Neural progenitor cell (in vitro differentiated cells): ENCODE measurements at regions not wholly inside any gene's neighbourhood (a gene's known extent, or its start where the extent isn't known, plus 50 kb on each side); places are given as distances from the start of the nearest gene placed in this dataset.

ENCODE experiments used
- DNase-seq: peaks from one replicate; pipeline ENCODE4 v3.0.0-alpha.2; 2016; ENCODE audit warnings: low spot score
- H2AFZ ChIP-seq: fragments of 200-600 bp; sonication (generic); replicated peaks from 2 replicates; pipeline ENCODE4 v1.6.1; 2016; ENCODE audit warnings: antibody characterized with exemption
- H3F3A ChIP-seq: fragments of 200-600 bp; sonication (generic); 2 replicates; pipeline ENCODE4 v1.6.1; 2016; ENCODE audit warnings: antibody characterized with exemption, low read depth
- H3K27ac ChIP-seq: fragments of 200-600 bp; sonication (generic); 2 replicates; pipeline ENCODE4 v1.5.1; 2016; ENCODE audit warnings: mild to moderate bottlenecking
- H3K27me3 ChIP-seq: fragments of 200-600 bp; sonication (generic); 2 replicates; pipeline ENCODE4 v1.6.1; 2016; ENCODE audit warnings: mild to moderate bottlenecking, moderate library complexity
- H3K36me3 ChIP-seq: fragments of 200-600 bp; sonication (generic); 2 replicates; pipeline ENCODE4 v1.5.1; 2016
- H3K4me1 ChIP-seq: fragments of 200-600 bp; sonication (generic); 2 replicates; pipeline ENCODE4 v1.6.1; 2016; ENCODE audit warnings: mixed run types
- H3K4me2 ChIP-seq: fragments of 200-600 bp; sonication (generic); 2 replicates; pipeline ENCODE4 v1.6.1; 2016
- H3K4me3 ChIP-seq: fragments of 200-600 bp; sonication (generic); 2 replicates; pipeline ENCODE4 v1.5.1; 2016
- H3K79me2 ChIP-seq: fragments of 200-600 bp; sonication (generic); 2 replicates; pipeline ENCODE4 v1.6.1; 2016; ENCODE audit warnings: low read depth
- H3K9ac ChIP-seq: fragments of 200-600 bp; sonication (generic); 2 replicates; pipeline ENCODE4 v1.6.1; 2016
- H3K9me3 ChIP-seq: fragments of 200-600 bp; sonication (generic); 2 replicates; pipeline ENCODE4 v1.5.1; 2016; ENCODE audit warnings: low read depth
- H4K20me1 ChIP-seq: fragments of 200-600 bp; sonication (generic); 2 replicates; pipeline ENCODE4 v1.6.1; 2016; ENCODE audit warnings: low read depth
- H3K27ac Mint-ChIP-seq: 3 replicates; pipeline ENCODE4 v1.8.0; 2021; ENCODE audit warnings: mixed read lengths
- H3K27me3 Mint-ChIP-seq: 2 replicates; pipeline ENCODE4 v1.8.0; 2022; ENCODE audit warnings: low read depth, mild to moderate bottlenecking, inconsistent platforms, moderate library complexity, mixed read lengths; ENCODE audit not compliant: insufficient read depth
- H3K36me3 Mint-ChIP-seq: 3 replicates; pipeline ENCODE4 v1.8.0; 2021; ENCODE audit warnings: mixed read lengths
- H3K4me1 Mint-ChIP-seq: 3 replicates; pipeline ENCODE4 v1.8.0; 2021; ENCODE audit warnings: mixed read lengths
- H3K4me3 Mint-ChIP-seq: 3 replicates; pipeline ENCODE4 v1.8.0; 2021; ENCODE audit warnings: mild to moderate bottlenecking, moderate library complexity, mixed read lengths
- H3K9me3 Mint-ChIP-seq: 3 replicates; pipeline ENCODE4 v1.8.0; 2020; ENCODE audit warnings: mixed read lengths
- EZH2 ChIP-seq: fragments of 200-600 bp; sonication (generic); IDR thresholded peaks from 2 replicates; pipeline ENCODE4 v1.6.1; 2017; ENCODE audit warnings: antibody characterized with exemption, mild to moderate bottlenecking, moderate library complexity
- EZH2phosphoT487 ChIP-seq: fragments of 200-600 bp; sonication (generic); IDR thresholded peaks from 2 replicates; pipeline ENCODE4 v1.6.1; 2017; ENCODE audit warnings: antibody characterized with exemption
- TF ChIP-seq, protein P1 (sequence below): fragments of 200-600 bp; sonication (generic); IDR thresholded peaks from 2 replicates; pipeline ENCODE4 v1.5.1; 2017; ENCODE audit warnings: antibody characterized with exemption, mild to moderate bottlenecking

DNA sequence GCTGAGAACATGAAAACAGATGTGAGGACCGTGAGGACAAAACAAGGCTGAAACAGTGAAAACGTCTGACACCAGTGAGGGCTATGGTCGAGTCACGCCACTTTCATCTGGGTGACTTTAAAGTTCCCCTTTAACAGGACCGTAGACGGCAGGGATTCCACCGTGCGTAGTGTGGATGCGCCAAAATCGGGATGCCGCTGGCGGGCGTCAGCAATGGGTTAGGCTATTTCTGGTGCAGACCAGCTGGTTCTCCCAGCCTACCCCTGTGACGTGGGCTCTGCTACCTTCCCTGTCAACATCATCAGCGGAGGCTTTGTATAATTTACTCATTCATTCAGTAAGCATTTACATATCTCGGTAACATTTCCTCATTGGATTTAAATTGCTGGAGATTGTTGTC lies 246.6 kb upstream of the AJAP1 start:
- Mint-ChIP-seq H3K27me3 (peaks cover 6% of the 10 kb centered on the region), H3K36me3 (no peaks in the 10 kb centered on the region), H3K27ac (no peak overlapping the region), H3K9me3 (no peaks in the 10 kb centered on the region), H3K4me3 (no peak overlapping the region), H3K4me1 (peaks cover 7% of the 10 kb centered on the region)
- H3K27me3 ChIP-seq = no peaks in the 10 kb centered on the region
- no peak for TF ChIP-seq EZH2
- TF ChIP-seq, protein P1, sequence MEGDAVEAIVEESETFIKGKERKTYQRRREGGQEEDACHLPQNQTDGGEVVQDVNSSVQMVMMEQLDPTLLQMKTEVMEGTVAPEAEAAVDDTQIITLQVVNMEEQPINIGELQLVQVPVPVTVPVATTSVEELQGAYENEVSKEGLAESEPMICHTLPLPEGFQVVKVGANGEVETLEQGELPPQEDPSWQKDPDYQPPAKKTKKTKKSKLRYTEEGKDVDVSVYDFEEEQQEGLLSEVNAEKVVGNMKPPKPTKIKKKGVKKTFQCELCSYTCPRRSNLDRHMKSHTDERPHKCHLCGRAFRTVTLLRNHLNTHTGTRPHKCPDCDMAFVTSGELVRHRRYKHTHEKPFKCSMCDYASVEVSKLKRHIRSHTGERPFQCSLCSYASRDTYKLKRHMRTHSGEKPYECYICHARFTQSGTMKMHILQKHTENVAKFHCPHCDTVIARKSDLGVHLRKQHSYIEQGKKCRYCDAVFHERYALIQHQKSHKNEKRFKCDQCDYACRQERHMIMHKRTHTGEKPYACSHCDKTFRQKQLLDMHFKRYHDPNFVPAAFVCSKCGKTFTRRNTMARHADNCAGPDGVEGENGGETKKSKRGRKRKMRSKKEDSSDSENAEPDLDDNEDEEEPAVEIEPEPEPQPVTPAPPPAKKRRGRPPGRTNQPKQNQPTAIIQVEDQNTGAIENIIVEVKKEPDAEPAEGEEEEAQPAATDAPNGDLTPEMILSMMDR = no peak
- no peak for TF ChIP-seq EZH2phosphoT487
- no peak overlapping the region for H3K27ac ChIP-seq
- no peak overlapping the region for H3K4me3 ChIP-seq
- H3K36me3 ChIP-seq = no peaks in the 10 kb centered on the region
- no peak overlapping the region for H3K9ac ChIP-seq
- H3F3A ChIP-seq = no peaks in the 10 kb centered on the region
- H3K4me2 ChIP-seq = no peak overlapping the region
- no peaks in the 10 kb centered on the region for H3K79me2 ChIP-seq
- H2AFZ ChIP-seq = no peak overlapping the region
- no peak for DNase-seq
- H3K4me1 ChIP-seq = peaks cover 5% of the 10 kb centered on the region
- H4K20me1 ChIP-seq = no peaks in the 10 kb centered on the region
- H3K9me3 ChIP-seq = no peaks in the 10 kb centered on the region

DNA sequence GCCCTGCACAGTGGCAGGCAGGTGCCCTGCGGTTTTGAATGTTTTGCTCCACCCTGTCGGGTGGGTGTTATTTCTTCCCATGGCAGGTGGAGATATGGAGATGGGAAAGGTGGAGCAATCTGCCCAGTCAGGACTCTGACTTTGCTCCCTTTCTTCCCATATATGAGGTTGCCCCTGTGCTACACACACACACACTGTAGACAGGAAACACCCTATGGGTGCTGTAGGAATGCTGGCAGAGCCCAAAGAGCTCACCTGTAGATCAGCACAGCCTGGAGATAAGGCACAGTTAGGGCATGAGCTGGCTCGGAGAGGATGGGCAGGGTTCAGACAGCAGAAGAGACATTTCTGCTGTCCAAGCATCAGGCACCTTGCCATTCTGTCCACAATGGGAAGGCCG lies 246.0 kb upstream of the AJAP1 start:
- Histone ChIP-seq H3K27ac (no peak overlapping the region), H3K4me1 (peaks cover 5% of the 10 kb centered on the region), H3K4me2 (no peak overlapping the region), H3K9me3 (peaks cover 1% of the 10 kb centered on the region), H2AFZ (no peak overlapping the region), H3K79me2 (no peaks in the 10 kb centered on the region), H3K9ac (no peak overlapping the region), H4K20me1 (no peaks in the 10 kb centered on the region), H3K4me3 (no peak overlapping the region), H3K27me3 (no peaks in the 10 kb centered on the region), H3F3A (no peaks in the 10 kb centered on the region), H3K36me3 (no peaks in the 10 kb centered on the region)
- no peaks in the 10 kb centered on the region for H3K9me3 Mint-ChIP-seq
- H3K4me1 Mint-ChIP-seq = peaks cover 7% of the 10 kb centered on the region
- TF ChIP-seq EZH2phosphoT487 (no peak), EZH2 (no peak)
- TF ChIP-seq, protein P1 = no peak
- no peaks in the 10 kb centered on the region for H3K36me3 Mint-ChIP-seq
- H3K4me3 Mint-ChIP-seq = no peak overlapping the region
- peaks cover 6% of the 10 kb centered on the region for H3K27me3 Mint-ChIP-seq
- no peak for DNase-seq
- H3K27ac Mint-ChIP-seq = peak overlapping the region; percentile 31

DNA sequence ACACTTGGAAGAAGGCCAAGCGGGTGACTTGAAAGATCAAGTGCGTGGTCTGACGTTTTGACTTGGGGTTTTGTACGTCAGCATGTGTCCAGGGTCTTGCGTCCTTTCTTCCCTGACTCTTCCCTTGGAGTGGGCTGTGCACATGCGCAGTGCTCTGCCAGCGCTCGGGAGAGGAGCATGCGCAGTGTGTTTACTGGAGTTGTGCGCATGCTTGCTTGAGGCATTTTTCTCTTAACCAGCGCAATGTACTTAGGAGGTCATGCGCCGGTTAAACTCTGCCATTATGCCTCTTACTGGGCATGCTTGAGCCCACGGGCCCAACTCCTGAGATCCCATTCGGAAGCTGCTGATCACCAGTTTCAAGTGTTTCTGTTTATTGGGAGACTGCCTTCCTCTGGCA lies 242.5 kb upstream of the AJAP1 start:
- Histone ChIP-seq H3K4me2 (no peak overlapping the region), H3K9ac (no peak overlapping the region), H3K27ac (no peak overlapping the region), H3K27me3 (no peaks in the 10 kb centered on the region), H4K20me1 (no peaks in the 10 kb centered on the region), H3K4me3 (no peak overlapping the region), H3K9me3 (peaks cover 6% of the 10 kb centered on the region), H3F3A (no peaks in the 10 kb centered on the region), H2AFZ (no peak overlapping the region), H3K79me2 (no peaks in the 10 kb centered on the region), H3K4me1 (peaks cover 11% of the 10 kb centered on the region), H3K36me3 (no peaks in the 10 kb centered on the region)
- no peaks in the 10 kb centered on the region for H3K36me3 Mint-ChIP-seq
- no peak overlapping the region for H3K27ac Mint-ChIP-seq
- H3K9me3 Mint-ChIP-seq = peaks cover 7% of the 10 kb centered on the region
- peaks cover 15% of the 10 kb centered on the region for H3K4me1 Mint-ChIP-seq
- DNase-seq = no peak
- no peak for TF ChIP-seq EZH2phosphoT487
- TF ChIP-seq, protein P1 = no peak
- TF ChIP-seq EZH2 = no peak
- H3K4me3 Mint-ChIP-seq = no peak overlapping the region
- H3K27me3 Mint-ChIP-seq = peaks cover 2% of the 10 kb centered on the region

DNA sequence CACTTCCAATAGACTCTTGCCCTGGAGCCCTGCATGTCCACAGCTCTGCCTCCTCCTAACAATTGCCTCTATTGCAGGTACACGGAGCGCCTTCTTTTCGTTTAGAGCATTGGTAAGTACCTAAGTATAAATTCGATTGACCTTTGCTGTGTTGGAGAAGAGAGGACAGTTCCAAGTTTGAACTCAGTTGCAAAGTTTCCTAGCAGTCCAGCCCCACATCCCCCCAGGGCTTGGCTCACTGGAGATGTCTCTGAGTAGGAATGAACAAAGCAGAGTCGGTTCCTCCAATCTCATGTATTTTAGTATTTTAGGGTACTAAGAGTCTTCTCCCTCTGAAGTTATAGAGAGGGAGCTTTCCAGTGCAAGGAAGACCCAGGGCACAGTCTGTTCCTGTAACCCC lies 238.9 kb upstream of the AJAP1 start:
- H3K36me3 Mint-ChIP-seq = no peaks in the 10 kb centered on the region
- H3K9me3 Mint-ChIP-seq = peaks cover 19% of the 10 kb centered on the region
- H3K27ac Mint-ChIP-seq = no peak overlapping the region

More for the DNA sequence above, 238.9 kb upstream of the AJAP1 start:
- no peaks in the 10 kb centered on the region for H3K36me3 ChIP-seq
- H3K4me2 ChIP-seq = no peak overlapping the region
- peaks cover 6% of the 10 kb centered on the region for H3K9me3 ChIP-seq
- Mint-ChIP-seq H3K4me3 (no peak overlapping the region), H3K4me1 (peaks cover 26% of the 10 kb centered on the region), H3K27me3 (peaks cover 12% of the 10 kb centered on the region)
- no peak overlapping the region for H2AFZ ChIP-seq
- H3K27me3 ChIP-seq = no peaks in the 10 kb centered on the region
- H3F3A ChIP-seq = no peaks in the 10 kb centered on the region
- H3K4me3 ChIP-seq = no peak overlapping the region
- no peak for DNase-seq
- TF ChIP-seq, protein P1 = no peak
- TF ChIP-seq EZH2phosphoT487 = no peak
- TF ChIP-seq EZH2 = no peak
- no peak overlapping the region for H3K27ac ChIP-seq
- H4K20me1 ChIP-seq = no peaks in the 10 kb centered on the region
- H3K9ac ChIP-seq = no peak overlapping the region
- H3K4me1 ChIP-seq = peaks cover 11% of the 10 kb centered on the region
- H3K79me2 ChIP-seq = no peaks in the 10 kb centered on the region
